Sigmoid colon (tissue), 4 donors: ENCODE measurements at regions not wholly inside any gene's neighbourhood (a gene's known extent, or its start where the extent isn't known, plus 50 kb on each side); places are given as distances from the start of the nearest gene placed in this dataset.

ENCODE experiments used
- CTCF ChIP-seq, 4 experiments: fragments of 450-650 bp in 3 of 4; fragments of 200-600 bp in 1 of 4; IDR thresholded peaks; one replicate each; pipeline ENCODE4 v1.5.1; 2016 to 2019; ENCODE audit warnings: antibody characterized with exemption in 4 of 4, mild to moderate bottlenecking in 3 of 4, moderate library complexity in 2 of 4
- POLR2A ChIP-seq, 2 donors: fragments of 450-650 bp; IDR thresholded peaks; one replicate each; pipeline ENCODE4 v1.6.1; 2016; ENCODE audit warnings: antibody characterized with exemption in 2 of 2, mild to moderate bottlenecking in 2 of 2, moderate library complexity in 2 of 2
- POLR2AphosphoS5 ChIP-seq, 4 donors: sonication (generic); formaldehyde crosslinking; IDR thresholded peaks; one replicate each; pipeline ENCODE4 v1.6.1; 2017; ENCODE audit warnings: antibody characterized with exemption in 4 of 4

- TF ChIP-seq CTCF (IDR thresholded peaks at IDR 0.05) (no peak), POLR2AphosphoS5 (IDR thresholded peaks at IDR 0.05) (no peak), POLR2A (IDR thresholded peaks at IDR 0.05) (no peak)
Measured at GRCh38 chr6:78593898-78594667, 273.3 kb upstream of the IRAK1BP1 start.
